NCI-H128 (cell line): ENCODE measurements at regions not wholly inside any gene's neighbourhood (a gene's known extent, or its start where the extent isn't known, plus 50 kb on each side); places are given as distances from the start of the nearest gene placed in this dataset.

Source experiments
- DNase-seq: peaks from one replicate; lab custom pipeline; 2025; ENCODE audit not compliant: unreplicated experiment; lab: John Stamatoyannopoulos, UW

- no peak for DNase-seq
Observed at GRCh38 chr2:15875969-15876705, 64.2 kb upstream of the MYCN start.

GRCh38 chr2:15880226-15881119 lies 59.9 kb upstream of the MYCN start:
- no peak for DNase-seq

- no peak for DNase-seq
Observed at GRCh38 chr2:15881120-15881433, 59.3 kb upstream of the MYCN start.

- no peak for DNase-seq
Observed at GRCh38 chr2:15881676-15882075, 58.7 kb upstream of the MYCN start.

- DNase-seq: no peak
Observed at GRCh38 chr2:15882761-15883497, 57.4 kb upstream of the MYCN start.

GRCh38 chr2:15883684-15884083 lies 56.7 kb upstream of the MYCN start:
- DNase-seq: no peak

- no peak for DNase-seq
Observed at GRCh38 chr2:15884790-15885189, 55.6 kb upstream of the MYCN start.

GRCh38 chr2:15886231-15886630 lies 54.1 kb upstream of the MYCN start:
- no peak for DNase-seq

- no peak for DNase-seq
Observed at GRCh38 chr2:15889442-15890123, 50.8 kb upstream of the MYCN start.

- no peak for DNase-seq
Observed at GRCh38 chr2:15890124-15890754, 50.1 kb upstream of the MYCN start.
